Neural cell (in vitro differentiated cells): ENCODE measurements at regions not wholly inside any gene's neighbourhood (a gene's known extent, or its start where the extent isn't known, plus 50 kb on each side); places are given as distances from the start of the nearest gene placed in this dataset.
A peak's percentile ranks its signal among the peaks of the same experiment; 100 is the strongest.

ENCODE experiments used
- H2AFZ ChIP-seq: fragments of 200-600, 300-800 bp; sonication (generic), shearing (Covaris generic); 2 replicates; pipeline ENCODE4 v1.6.0; 2014; ENCODE audit warnings: low read depth, mild to moderate bottlenecking, antibody characterized with exemption, low read length, moderate library complexity
- H3F3A ChIP-seq: fragments of 200-600 bp; shearing (Covaris generic); 2 replicates; pipeline ENCODE4 v1.6.1; 2016; ENCODE audit warnings: mild to moderate bottlenecking, moderate library complexity, mixed read lengths, antibody characterized with exemption, low read length; ENCODE audit not compliant: insufficient read depth, poor library complexity, severe bottlenecking
- H3K27ac ChIP-seq: fragments of 200-600, 300-800 bp; sonication (generic), shearing (Covaris generic); 2 replicates; pipeline ENCODE4 v1.5.1; 2014; ENCODE audit warnings: mild to moderate bottlenecking, low read length, moderate library complexity
- H3K27me3 ChIP-seq: fragments of 300-800, 200-600 bp; sonication (generic), shearing (Covaris generic); 2 replicates; pipeline ENCODE4 v1.6.0; 2014; ENCODE audit warnings: mild to moderate bottlenecking, low read depth, low read length, moderate library complexity; ENCODE audit not compliant: insufficient read depth
- H3K36me3 ChIP-seq: fragments of 300-800, 200-600 bp; sonication (generic), shearing (Covaris generic); 2 replicates; pipeline ENCODE4 v1.5.1; 2014; ENCODE audit warnings: mild to moderate bottlenecking, antibody characterized with exemption, low read length, moderate library complexity; ENCODE audit not compliant: insufficient read depth
- H3K4me2 ChIP-seq: fragments of 300-800, 200-600 bp; sonication (generic), shearing (Covaris generic); 2 replicates; pipeline ENCODE4 v1.6.0; 2014; ENCODE audit warnings: mild to moderate bottlenecking, low read length
- H3K4me3 ChIP-seq: fragments of 300-800, 200-600 bp; sonication (generic), shearing (Covaris generic); 2 replicates; pipeline ENCODE4 v1.5.1; 2014; ENCODE audit warnings: mild to moderate bottlenecking, low read length, moderate library complexity
- H3K79me2 ChIP-seq: fragments of 200-600 bp; shearing (Covaris generic); replicated peaks from 2 replicates; pipeline ENCODE4 v1.6.0; 2014; ENCODE audit warnings: mild to moderate bottlenecking, low read length, moderate library complexity; ENCODE audit not compliant: insufficient read depth
- H3K9ac ChIP-seq: fragments of 300-800, 200-600 bp; sonication (generic), shearing (Covaris generic); 2 replicates; pipeline ENCODE4 v1.6.1; 2016; ENCODE audit warnings: mild to moderate bottlenecking, low read length, mixed read lengths
- H3K9me2 ChIP-seq: fragments of 200-600 bp; shearing (Covaris generic); 2 replicates; pipeline ENCODE4 v1.6.1; 2016; ENCODE audit warnings: mild to moderate bottlenecking, low read length, mixed read lengths; ENCODE audit not compliant: insufficient read depth
- H3K9me3 ChIP-seq: fragments of 200-600, 300-800 bp; sonication (generic), shearing (Covaris generic); 2 replicates; pipeline ENCODE4 v1.6.1; 2016; ENCODE audit warnings: mild to moderate bottlenecking, mixed run types, low read length, moderate library complexity, mixed read lengths
- H4K20me1 ChIP-seq: fragments of 200-600 bp; shearing (Covaris generic); 2 replicates; pipeline ENCODE4 v1.6.1; 2016; ENCODE audit warnings: mild to moderate bottlenecking, mixed run types; ENCODE audit not compliant: insufficient read depth
- EP300 ChIP-seq: fragments of 450-650 bp; conservative IDR thresholded peaks from 2 replicates; pipeline ENCODE4 v1.6.1; 2014; ENCODE audit warnings: antibody characterized with exemption, mild to moderate bottlenecking, moderate library complexity; ENCODE audit not compliant: poor library complexity, severe bottlenecking
- EZH2 ChIP-seq: fragments of 200-600, 300-800 bp; shearing (Covaris generic), sonication (generic); IDR thresholded peaks from 2 replicates; pipeline ENCODE4 v1.6.1; 2014; ENCODE audit warnings: antibody characterized with exemption, low read length, borderline replicate concordance, mild to moderate bottlenecking; ENCODE audit not compliant: insufficient read depth, poor library complexity, severe bottlenecking
- MXI1 ChIP-seq: fragments of 450-650 bp; conservative IDR thresholded peaks from 2 replicates; pipeline ENCODE4 v1.6.1; 2014; ENCODE audit warnings: antibody characterized with exemption, mild to moderate bottlenecking; ENCODE audit not compliant: poor library complexity, severe bottlenecking
- POLR2AphosphoS5 ChIP-seq: IDR thresholded peaks from 2 replicates; pipeline ENCODE4 v1.6.1; 2012
- RAD21 ChIP-seq: fragments of 450-650 bp; conservative IDR thresholded peaks from 2 replicates; pipeline ENCODE4 v1.6.1; 2014; ENCODE audit warnings: antibody characterized with exemption, mild to moderate bottlenecking, moderate library complexity
- SMC3 ChIP-seq: fragments of 450-650 bp; conservative IDR thresholded peaks from 2 replicates; pipeline ENCODE4 v1.6.1; 2014; ENCODE audit warnings: antibody characterized with exemption, mild to moderate bottlenecking, moderate library complexity; ENCODE audit not compliant: poor library complexity
- TAF1 ChIP-seq: IDR thresholded peaks from 2 replicates; pipeline ENCODE4 v1.6.1; 2012; ENCODE audit warnings: low read depth
- TF ChIP-seq, protein P1 (sequence below): IDR thresholded peaks from 2 replicates; pipeline ENCODE4 v1.6.1; 2012; ENCODE audit warnings: borderline replicate concordance
- TF ChIP-seq, protein P2 (sequence below): fragments of 450-650 bp; IDR thresholded peaks from 2 replicates; pipeline ENCODE4 v1.5.1; 2014; ENCODE audit warnings: antibody characterized with exemption, mild to moderate bottlenecking, moderate library complexity; ENCODE audit not compliant: poor library complexity, severe bottlenecking

DNA sequence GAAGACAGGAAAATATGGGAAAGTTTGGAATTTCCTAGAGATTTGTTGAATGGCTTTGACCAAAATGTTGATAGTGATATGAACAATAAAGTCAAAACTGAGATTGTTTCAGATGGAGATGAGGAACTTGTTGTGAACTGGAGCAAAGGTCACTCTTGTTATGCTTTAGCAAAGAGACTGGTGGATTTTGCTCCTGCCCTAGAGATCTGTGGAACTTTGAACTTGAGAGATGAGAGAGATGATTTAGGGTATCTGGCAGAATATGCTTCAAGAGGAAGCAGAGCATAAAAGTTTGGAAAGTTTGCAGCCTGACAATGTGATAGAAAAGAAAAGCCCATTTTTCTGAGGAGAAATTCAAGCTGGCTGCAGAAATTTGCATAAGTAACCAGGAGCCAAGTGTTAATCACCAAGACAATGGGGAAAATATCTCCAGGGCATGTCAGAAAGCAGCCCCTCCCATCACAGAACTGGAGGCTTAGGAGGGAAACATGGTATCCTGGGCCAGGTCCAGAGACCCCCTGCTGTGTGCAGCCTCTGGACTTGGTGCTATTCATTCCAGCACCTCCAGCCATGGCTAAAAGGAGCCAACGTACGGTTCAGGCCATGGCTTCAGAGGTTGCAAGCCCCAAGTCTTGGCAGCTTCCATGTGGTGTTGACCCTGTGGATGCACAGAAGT, 114.3 kb upstream of the STARD4 start:
- Histone ChIP-seq H3K27me3 (no peaks in the 10 kb centered on the region), H3K4me3 (no peak overlapping the region), H4K20me1 (no peaks in the 10 kb centered on the region), H3K4me2 (no peak overlapping the region), H3K79me2 (no peaks in the 10 kb centered on the region), H3K9ac (no peak overlapping the region), H3F3A (no peaks in the 10 kb centered on the region), H2AFZ (no peak overlapping the region), H3K9me3 (no peaks in the 10 kb centered on the region), H3K9me2 (no peaks in the 10 kb centered on the region), H3K27ac (no peak overlapping the region), H3K36me3 (no peaks in the 10 kb centered on the region)
- TF ChIP-seq, protein P1, sequence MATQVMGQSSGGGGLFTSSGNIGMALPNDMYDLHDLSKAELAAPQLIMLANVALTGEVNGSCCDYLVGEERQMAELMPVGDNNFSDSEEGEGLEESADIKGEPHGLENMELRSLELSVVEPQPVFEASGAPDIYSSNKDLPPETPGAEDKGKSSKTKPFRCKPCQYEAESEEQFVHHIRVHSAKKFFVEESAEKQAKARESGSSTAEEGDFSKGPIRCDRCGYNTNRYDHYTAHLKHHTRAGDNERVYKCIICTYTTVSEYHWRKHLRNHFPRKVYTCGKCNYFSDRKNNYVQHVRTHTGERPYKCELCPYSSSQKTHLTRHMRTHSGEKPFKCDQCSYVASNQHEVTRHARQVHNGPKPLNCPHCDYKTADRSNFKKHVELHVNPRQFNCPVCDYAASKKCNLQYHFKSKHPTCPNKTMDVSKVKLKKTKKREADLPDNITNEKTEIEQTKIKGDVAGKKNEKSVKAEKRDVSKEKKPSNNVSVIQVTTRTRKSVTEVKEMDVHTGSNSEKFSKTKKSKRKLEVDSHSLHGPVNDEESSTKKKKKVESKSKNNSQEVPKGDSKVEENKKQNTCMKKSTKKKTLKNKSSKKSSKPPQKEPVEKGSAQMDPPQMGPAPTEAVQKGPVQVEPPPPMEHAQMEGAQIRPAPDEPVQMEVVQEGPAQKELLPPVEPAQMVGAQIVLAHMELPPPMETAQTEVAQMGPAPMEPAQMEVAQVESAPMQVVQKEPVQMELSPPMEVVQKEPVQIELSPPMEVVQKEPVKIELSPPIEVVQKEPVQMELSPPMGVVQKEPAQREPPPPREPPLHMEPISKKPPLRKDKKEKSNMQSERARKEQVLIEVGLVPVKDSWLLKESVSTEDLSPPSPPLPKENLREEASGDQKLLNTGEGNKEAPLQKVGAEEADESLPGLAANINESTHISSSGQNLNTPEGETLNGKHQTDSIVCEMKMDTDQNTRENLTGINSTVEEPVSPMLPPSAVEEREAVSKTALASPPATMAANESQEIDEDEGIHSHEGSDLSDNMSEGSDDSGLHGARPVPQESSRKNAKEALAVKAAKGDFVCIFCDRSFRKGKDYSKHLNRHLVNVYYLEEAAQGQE = no peak
- no peak for TF ChIP-seq MXI1
- TF ChIP-seq SMC3 = no peak
- no peak for TF ChIP-seq EZH2
- no peak for TF ChIP-seq RAD21
- no peak for TF ChIP-seq TAF1
- no peak for TF ChIP-seq EP300
- no peak for TF ChIP-seq POLR2AphosphoS5
- TF ChIP-seq, protein P2, sequence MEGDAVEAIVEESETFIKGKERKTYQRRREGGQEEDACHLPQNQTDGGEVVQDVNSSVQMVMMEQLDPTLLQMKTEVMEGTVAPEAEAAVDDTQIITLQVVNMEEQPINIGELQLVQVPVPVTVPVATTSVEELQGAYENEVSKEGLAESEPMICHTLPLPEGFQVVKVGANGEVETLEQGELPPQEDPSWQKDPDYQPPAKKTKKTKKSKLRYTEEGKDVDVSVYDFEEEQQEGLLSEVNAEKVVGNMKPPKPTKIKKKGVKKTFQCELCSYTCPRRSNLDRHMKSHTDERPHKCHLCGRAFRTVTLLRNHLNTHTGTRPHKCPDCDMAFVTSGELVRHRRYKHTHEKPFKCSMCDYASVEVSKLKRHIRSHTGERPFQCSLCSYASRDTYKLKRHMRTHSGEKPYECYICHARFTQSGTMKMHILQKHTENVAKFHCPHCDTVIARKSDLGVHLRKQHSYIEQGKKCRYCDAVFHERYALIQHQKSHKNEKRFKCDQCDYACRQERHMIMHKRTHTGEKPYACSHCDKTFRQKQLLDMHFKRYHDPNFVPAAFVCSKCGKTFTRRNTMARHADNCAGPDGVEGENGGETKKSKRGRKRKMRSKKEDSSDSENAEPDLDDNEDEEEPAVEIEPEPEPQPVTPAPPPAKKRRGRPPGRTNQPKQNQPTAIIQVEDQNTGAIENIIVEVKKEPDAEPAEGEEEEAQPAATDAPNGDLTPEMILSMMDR = no peak

DNA sequence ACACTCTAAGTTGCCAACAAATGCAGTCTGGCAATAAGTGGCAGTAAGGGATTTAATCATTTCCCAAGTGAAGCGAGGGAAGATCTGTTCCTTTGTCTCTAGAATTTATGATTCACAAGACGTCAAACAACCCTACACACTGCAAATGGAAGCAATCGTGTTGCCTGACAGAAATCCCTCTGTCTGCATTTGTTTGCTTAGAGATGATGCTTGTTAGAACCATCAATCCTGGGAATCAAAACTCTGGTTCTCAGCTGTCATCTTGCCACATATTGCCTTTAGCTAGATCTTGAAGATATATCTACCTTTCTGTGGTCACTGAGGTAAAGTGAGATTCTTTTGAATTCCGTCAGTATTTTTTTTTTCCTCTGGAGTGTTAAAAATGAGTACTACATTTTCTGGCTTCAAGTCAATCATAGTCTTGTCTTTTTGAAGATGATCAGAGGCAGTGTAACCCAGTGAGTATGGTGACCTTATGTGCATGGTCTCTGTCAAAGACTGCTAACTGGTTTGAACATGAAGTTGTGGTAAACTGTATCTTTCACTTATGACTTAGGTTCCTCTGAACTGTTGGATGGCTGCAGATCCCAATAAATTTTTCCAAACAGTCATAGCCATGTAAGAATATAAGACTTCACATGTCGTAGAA, 106.4 kb upstream of the STARD4 start:
- no peak for TF ChIP-seq SMC3
- TF ChIP-seq POLR2AphosphoS5 = peak; percentile 83
- peak; percentile 76 for TF ChIP-seq EP300
- no peak overlapping the region for H2AFZ ChIP-seq
- no peaks in the 10 kb centered on the region for H3K9me2 ChIP-seq
- H3K9ac ChIP-seq = no peak overlapping the region
- H4K20me1 ChIP-seq = no peaks in the 10 kb centered on the region
- H3K4me2 ChIP-seq = no peak overlapping the region
- H3K27ac ChIP-seq = no peak overlapping the region
- H3K36me3 ChIP-seq = no peaks in the 10 kb centered on the region
- H3F3A ChIP-seq = no peaks in the 10 kb centered on the region
- no peak overlapping the region for H3K4me3 ChIP-seq
- H3K9me3 ChIP-seq = no peaks in the 10 kb centered on the region
- H3K27me3 ChIP-seq = no peaks in the 10 kb centered on the region
- H3K79me2 ChIP-seq = no peaks in the 10 kb centered on the region
